SK-N-MC (cell line): ENCODE measurements at regions not wholly inside any gene's neighbourhood (a gene's known extent, or its start where the extent isn't known, plus 50 kb on each side); places are given as distances from the start of the nearest gene placed in this dataset.

Experiments used
- EZH2 ChIP-seq: fragments of 200-600 bp; sonication (generic); IDR thresholded peaks from one replicate; pipeline ENCODE4 v1.6.1; 2017; ENCODE audit warnings: antibody characterized with exemption
- POLR2AphosphoS5 ChIP-seq: IDR thresholded peaks from 2 replicates; pipeline ENCODE4 v1.6.1; 2012; ENCODE audit warnings: mild to moderate bottlenecking, low read depth, low read length, borderline replicate concordance

DNA sequence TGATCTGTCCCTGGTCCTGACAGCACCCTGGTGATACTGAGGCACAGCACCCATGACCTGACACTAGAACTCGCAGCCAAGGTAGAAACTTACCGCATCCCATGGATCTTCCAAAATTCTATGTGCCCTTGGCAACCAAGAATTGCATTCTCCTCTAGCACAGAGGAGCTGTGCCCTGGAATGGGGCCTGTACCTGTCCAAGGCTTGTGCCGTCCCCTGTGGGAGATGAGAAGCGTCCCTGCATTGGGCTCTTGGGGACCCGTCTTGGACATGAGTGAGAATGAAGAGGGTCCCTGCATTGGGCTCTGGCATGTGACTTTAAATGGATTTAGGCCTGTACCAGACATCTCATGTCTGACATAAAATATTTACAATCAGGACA, 67.1 kb downstream of the GGTLC2 start:
- TF ChIP-seq EZH2 (no peak), POLR2AphosphoS5 (no peak)
